ENCODE measurements at regions not wholly inside any gene's neighbourhood (a gene's known extent, or its start where the extent isn't known, plus 50 kb on each side); places are given as distances from the start of the nearest gene placed in this dataset.
"Not testable (repeated sequence)": the region's sequence is repeated elsewhere in the genome, so short reads cannot be mapped to it uniquely, and the experiment has no call there.

DNA sequence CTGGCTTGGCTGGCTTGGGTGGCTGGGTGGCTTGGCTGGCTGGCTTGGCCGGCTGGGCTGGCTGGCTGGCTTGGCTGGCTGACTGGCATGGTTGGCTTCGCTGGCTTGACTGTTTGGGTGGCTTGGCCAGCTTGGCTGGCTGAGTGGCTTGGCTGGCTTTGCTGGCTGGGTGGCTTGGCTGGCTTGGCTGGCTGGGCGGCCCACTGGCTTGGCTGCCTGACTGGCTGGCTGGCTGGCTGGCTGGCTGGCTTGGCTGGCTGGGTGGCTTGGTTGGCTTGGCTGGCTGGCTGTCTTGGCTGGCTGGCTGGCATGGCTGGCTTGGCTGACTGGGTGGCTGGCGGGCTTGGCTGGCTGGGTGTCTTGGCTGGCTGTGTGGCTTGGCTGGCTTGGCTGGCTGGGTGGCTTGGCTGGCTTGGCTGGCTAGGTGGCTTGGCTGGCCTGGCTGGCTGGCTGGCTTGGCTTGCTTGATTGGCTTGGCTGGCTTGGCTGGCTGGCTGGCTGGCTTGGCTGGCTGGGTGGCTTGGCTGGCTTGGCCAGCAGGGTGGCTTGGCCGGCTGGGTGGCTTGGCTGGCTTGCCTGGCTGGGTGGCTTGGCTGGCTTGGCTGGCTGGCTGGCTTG, 244.2 kb upstream of the POTEB2 start:
- CTCF ChIA-PET; H3K27me3 ChIP-seq (ENCODE audit: insufficient read depth, low read depth); intact Hi-C loops (cut with micrococcal nuclease; ENCODE audit: unreplicated experiment); H4K20me1 ChIP-seq (ENCODE audit: insufficient read depth); H2AFZ ChIP-seq; H3K9me2 ChIP-seq (ENCODE audit: insufficient read depth); H3K4me2 ChIP-seq; H3K9me3 ChIP-seq (ENCODE audit: insufficient read depth, low read depth); H3K4me3 ChIP-seq; H3K36me3 ChIP-seq (ENCODE audit: low read depth); H3K27ac ChIP-seq; POLR2A ChIA-PET (ENCODE audit: unreplicated experiment); BruUV-seq (replicated peaks); H3K79me2 ChIP-seq (ENCODE audit: low read depth); H3K4me1 ChIP-seq (replicated peaks; ENCODE audit: insufficient read depth); H3F3A ChIP-seq (ENCODE audit: insufficient read depth, low read depth): not testable (repeated sequence)
- peak in 1 of 2 experiments; percentile 42 for DNase-seq

DNA sequence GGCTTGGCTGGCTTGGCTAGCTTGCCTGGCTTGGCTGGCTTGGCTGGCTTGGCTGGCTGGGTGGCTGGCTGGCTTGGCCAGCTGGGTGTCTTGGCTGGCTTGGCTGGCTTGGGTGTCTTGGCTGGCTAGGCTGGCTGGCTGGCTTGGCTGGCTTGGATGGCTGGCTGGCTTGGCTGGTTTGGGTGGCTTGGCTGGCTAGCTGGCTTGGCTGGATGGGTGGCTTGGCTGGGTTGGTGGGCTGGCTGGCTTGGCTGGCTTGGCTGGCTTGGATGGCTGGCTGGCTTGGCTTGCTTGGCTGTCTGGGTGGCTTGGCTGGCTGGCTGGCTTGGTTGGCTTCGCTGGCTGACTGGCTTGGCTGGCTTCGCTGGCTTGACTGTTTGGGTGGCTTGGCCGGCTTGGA, 242.3 kb upstream of the POTEB2 start:
- H3K36me3 ChIP-seq (ENCODE audit: low read depth); DNase-seq; H3K27ac ChIP-seq; BruUV-seq (replicated peaks); H3F3A ChIP-seq (ENCODE audit: insufficient read depth, low read depth); H2AFZ ChIP-seq; H3K27me3 ChIP-seq (ENCODE audit: insufficient read depth, low read depth); CTCF ChIA-PET; H3K79me2 ChIP-seq (ENCODE audit: low read depth); H3K9me3 ChIP-seq (ENCODE audit: insufficient read depth, low read depth); POLR2A ChIA-PET (ENCODE audit: unreplicated experiment); H3K9me2 ChIP-seq (ENCODE audit: insufficient read depth); intact Hi-C loops (cut with micrococcal nuclease; ENCODE audit: unreplicated experiment); H3K4me1 ChIP-seq (replicated peaks; ENCODE audit: insufficient read depth); H4K20me1 ChIP-seq (ENCODE audit: insufficient read depth); H3K4me3 ChIP-seq; H3K4me2 ChIP-seq: not testable (repeated sequence)

DNA sequence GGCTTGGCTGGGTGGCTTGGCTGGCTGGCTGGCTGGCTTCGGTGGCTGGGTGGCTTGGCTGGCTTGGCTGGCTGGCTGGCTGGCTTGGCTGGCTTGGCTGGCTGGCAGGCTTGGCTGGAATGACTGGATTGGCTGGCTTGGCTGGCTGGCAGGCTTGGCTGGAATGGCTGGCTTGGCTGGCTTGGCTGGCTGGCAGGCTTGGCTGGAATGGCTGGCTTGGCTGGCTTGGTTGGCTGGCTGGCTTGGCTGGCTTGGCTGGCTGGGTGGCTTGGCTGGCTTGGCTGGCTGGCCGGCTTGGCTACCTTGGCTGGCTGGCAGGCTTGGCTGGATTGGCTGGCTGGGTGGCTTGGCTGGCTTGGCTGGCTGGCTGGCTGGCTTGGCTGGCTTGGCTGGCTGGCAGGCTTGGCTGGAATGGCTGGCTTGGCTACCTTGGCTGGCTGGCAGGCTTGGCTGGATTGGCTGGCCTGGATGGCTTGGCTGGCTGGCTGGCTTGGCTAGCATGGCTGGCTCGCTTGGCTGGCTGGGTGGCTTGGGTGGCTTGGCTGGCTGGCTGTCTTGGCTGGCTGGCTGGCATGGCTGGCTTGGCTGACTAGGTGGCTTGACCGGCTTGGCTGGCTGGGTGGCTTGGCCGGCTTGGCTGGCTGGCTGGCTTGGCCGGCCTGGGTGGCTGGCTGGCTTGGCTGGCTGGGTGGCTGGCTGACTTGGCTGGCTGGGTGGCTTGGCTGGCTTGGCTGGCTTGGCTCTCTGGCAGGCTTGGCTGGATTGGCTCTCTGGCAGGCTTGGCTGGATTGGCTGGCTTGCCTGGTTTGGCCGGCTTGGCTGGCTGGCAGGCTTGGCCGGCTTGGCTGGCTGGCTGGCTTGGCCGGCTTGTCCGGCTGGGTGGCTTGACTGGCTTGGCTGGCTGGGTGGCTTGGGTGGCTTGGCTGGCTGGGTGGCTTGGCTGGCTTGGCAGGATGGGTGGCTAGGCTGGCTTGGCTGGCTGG, 241.6 kb upstream of the POTEB2 start:
- DNase-seq; H3K79me2 ChIP-seq (ENCODE audit: low read depth); intact Hi-C loops (cut with micrococcal nuclease; ENCODE audit: unreplicated experiment); H4K20me1 ChIP-seq (ENCODE audit: insufficient read depth); POLR2A ChIA-PET (ENCODE audit: unreplicated experiment); H3K9me3 ChIP-seq (ENCODE audit: insufficient read depth, low read depth); H2AFZ ChIP-seq; H3K4me1 ChIP-seq (replicated peaks; ENCODE audit: insufficient read depth); H3K36me3 ChIP-seq (ENCODE audit: low read depth); H3F3A ChIP-seq (ENCODE audit: insufficient read depth, low read depth); H3K4me3 ChIP-seq; H3K27ac ChIP-seq; H3K9me2 ChIP-seq (ENCODE audit: insufficient read depth); BruUV-seq (replicated peaks); H3K4me2 ChIP-seq; CTCF ChIA-PET; H3K27me3 ChIP-seq (ENCODE audit: insufficient read depth, low read depth): not testable (repeated sequence)

DNA sequence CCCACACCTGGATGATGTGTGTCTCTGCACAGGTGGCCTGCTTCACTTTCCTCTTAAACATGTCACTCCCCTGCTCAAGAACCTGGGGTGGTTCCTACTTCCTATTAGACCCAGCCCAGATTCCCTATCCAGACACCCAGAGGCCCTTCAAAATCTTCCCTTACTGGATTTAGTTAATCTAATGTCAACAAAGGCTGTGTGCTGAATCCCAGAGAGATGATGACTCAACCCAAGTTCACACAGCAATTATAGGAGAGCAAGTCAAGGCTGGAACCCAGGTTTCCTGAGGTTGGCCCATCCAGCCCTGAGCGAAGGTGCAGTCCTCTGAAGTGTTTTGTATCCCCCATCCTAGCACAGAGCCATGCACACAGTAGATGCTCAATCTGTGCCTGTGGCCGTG, 230.5 kb upstream of the POTEB2 start:
- H3K36me3 ChIP-seq (ENCODE audit: low read depth); H4K20me1 ChIP-seq (ENCODE audit: insufficient read depth); H3K27me3 ChIP-seq (ENCODE audit: insufficient read depth, low read depth); H3K4me3 ChIP-seq; H3K9me3 ChIP-seq (ENCODE audit: insufficient read depth, low read depth); H3K9me2 ChIP-seq (ENCODE audit: insufficient read depth); POLR2A ChIA-PET (ENCODE audit: unreplicated experiment); intact Hi-C loops (cut with micrococcal nuclease; ENCODE audit: unreplicated experiment); CTCF ChIA-PET; H2AFZ ChIP-seq; H3K4me2 ChIP-seq; DNase-seq; H3K79me2 ChIP-seq (ENCODE audit: low read depth); BruUV-seq (replicated peaks); H3F3A ChIP-seq (ENCODE audit: insufficient read depth, low read depth); H3K4me1 ChIP-seq (replicated peaks; ENCODE audit: insufficient read depth); H3K27ac ChIP-seq: not testable (repeated sequence)

DNA sequence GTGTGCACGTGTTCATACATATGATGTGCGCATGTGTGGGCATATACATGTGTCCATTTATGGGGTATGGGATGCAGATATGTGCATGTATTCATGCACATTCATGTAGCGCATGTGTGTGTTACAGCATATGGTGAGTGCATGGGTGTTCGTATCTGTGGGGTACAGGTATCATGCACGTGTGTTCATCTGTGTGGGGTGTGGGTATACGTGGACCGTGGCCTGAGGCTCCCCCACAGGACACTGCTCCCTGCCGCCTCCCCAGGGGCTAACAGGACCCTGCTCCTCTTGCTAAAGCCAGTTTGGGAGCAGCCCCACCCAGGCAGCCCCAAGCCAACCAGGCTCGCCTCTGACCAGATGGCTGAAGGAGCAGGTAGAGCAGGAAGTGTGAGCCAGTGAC, 213.4 kb upstream of the POTEB2 start:
- intact Hi-C loops (cut with micrococcal nuclease; ENCODE audit: unreplicated experiment); DNase-seq; H3K79me2 ChIP-seq (ENCODE audit: low read depth); H3K4me2 ChIP-seq; H3K9me3 ChIP-seq (ENCODE audit: insufficient read depth, low read depth); BruUV-seq (replicated peaks); H3K9me2 ChIP-seq (ENCODE audit: insufficient read depth); H3K36me3 ChIP-seq (ENCODE audit: low read depth); H3K27me3 ChIP-seq (ENCODE audit: insufficient read depth, low read depth); H3F3A ChIP-seq (ENCODE audit: insufficient read depth, low read depth); H4K20me1 ChIP-seq (ENCODE audit: insufficient read depth); POLR2A ChIA-PET (ENCODE audit: unreplicated experiment); H3K27ac ChIP-seq; H3K4me3 ChIP-seq; CTCF ChIA-PET; H2AFZ ChIP-seq; H3K4me1 ChIP-seq (replicated peaks; ENCODE audit: insufficient read depth): not testable (repeated sequence)

DNA sequence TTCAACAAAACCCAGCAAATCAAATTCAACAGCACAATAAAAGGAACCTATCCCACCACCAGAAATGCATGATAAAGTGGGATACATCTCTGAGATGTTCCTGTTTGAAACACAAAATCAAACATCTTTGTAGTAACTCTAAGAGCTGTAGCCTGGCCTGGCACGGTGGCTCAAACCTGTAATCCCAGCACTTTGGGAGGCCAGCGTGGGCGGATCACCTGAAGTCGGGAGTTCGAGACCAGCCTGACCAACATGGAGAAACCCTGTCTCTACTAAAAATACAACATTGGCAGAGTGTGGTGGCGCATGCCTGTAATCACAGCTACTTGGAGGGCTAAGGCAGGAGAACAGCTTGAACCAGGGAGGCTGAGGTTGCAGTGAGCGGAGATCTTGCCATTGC, 202.8 kb upstream of the POTEB2 start:
- H3K4me1 ChIP-seq (replicated peaks; ENCODE audit: insufficient read depth); H3K9me3 ChIP-seq (ENCODE audit: insufficient read depth, low read depth); DNase-seq; H3K79me2 ChIP-seq (ENCODE audit: low read depth); H3K9me2 ChIP-seq (ENCODE audit: insufficient read depth); CTCF ChIA-PET; H3F3A ChIP-seq (ENCODE audit: insufficient read depth, low read depth); H3K36me3 ChIP-seq (ENCODE audit: low read depth); H2AFZ ChIP-seq; POLR2A ChIA-PET (ENCODE audit: unreplicated experiment); BruUV-seq (replicated peaks); intact Hi-C loops (cut with micrococcal nuclease; ENCODE audit: unreplicated experiment); H4K20me1 ChIP-seq (ENCODE audit: insufficient read depth); H3K4me2 ChIP-seq; H3K27me3 ChIP-seq (ENCODE audit: insufficient read depth, low read depth); H3K27ac ChIP-seq; H3K4me3 ChIP-seq: not testable (repeated sequence)

DNA sequence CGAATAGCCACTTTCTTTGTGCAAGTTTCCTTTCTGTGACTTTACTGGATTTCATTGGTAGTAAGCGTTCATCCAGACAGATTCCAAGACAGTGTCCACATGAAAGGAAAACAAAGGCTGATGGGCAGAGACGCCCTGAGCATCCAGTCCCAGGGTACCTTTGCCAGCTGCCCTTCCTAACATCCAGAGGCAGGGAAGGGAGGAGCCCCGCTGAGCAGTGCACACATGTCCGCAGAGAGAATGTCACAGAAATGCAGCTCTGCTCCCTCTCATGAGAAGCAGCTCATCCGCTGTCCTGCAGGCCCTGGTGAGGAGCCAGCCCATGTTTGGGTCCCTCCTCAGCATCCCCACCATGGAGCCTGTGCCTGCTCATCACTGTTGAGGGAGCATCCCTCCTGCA, 197.4 kb upstream of the POTEB2 start:
- BruUV-seq (replicated peaks); H3K4me3 ChIP-seq; H3F3A ChIP-seq (ENCODE audit: insufficient read depth, low read depth); H3K79me2 ChIP-seq (ENCODE audit: low read depth); DNase-seq; H3K27me3 ChIP-seq (ENCODE audit: insufficient read depth, low read depth); H3K9me3 ChIP-seq (ENCODE audit: insufficient read depth, low read depth); H3K4me1 ChIP-seq (replicated peaks; ENCODE audit: insufficient read depth); H4K20me1 ChIP-seq (ENCODE audit: insufficient read depth); intact Hi-C loops (cut with micrococcal nuclease; ENCODE audit: unreplicated experiment); H3K27ac ChIP-seq; H3K4me2 ChIP-seq; POLR2A ChIA-PET (ENCODE audit: unreplicated experiment); H3K9me2 ChIP-seq (ENCODE audit: insufficient read depth); H2AFZ ChIP-seq; H3K36me3 ChIP-seq (ENCODE audit: low read depth); CTCF ChIA-PET: not testable (repeated sequence)
